CD4-positive, alpha-beta T cell treated with Interleukin-4 for 1 hour (primary cell): ENCODE measurements at regions not wholly inside any gene's neighbourhood (a gene's known extent, or its start where the extent isn't known, plus 50 kb on each side); places are given as distances from the start of the nearest gene placed in this dataset.
"Not testable (repeated sequence)": the region's sequence is repeated elsewhere in the genome, so short reads cannot be mapped to it uniquely, and the experiment has no call there.

Source experiments
- DNase-seq, 2 donors: peaks; one replicate each; pipeline ENCODE4 v3.0.0-alpha.2; 2020 to 2022

GRCh38 chr2:4762951-4763376 lies 929.2 kb upstream of the SOX11 start:
- DNase-seq: no peak

- no peak for DNase-seq
These were observed 926.2 kb upstream of the SOX11 start for GRCh38 chr2:4765787-4766530.

GRCh38 chr2:4775668-4776067 lies 916.5 kb upstream of the SOX11 start:
- DNase-seq: no peak

GRCh38 chr2:4780679-4781078 lies 911.5 kb upstream of the SOX11 start:
- DNase-seq: no peak

- no peak for DNase-seq
These were observed 909.5 kb upstream of the SOX11 start for GRCh38 chr2:4782647-4783046.

- no peak for DNase-seq
These were observed 900.7 kb upstream of the SOX11 start for GRCh38 chr2:4791488-4791887.

GRCh38 chr2:4792126-4792525 lies 900.1 kb upstream of the SOX11 start:
- DNase-seq: no peak

- DNase-seq: no peak
These were observed 888.8 kb upstream of the SOX11 start for GRCh38 chr2:4803396-4803795.

- not testable (repeated sequence) for DNase-seq
These were observed 878.0 kb upstream of the SOX11 start for GRCh38 chr2:4814137-4814536.

GRCh38 chr2:4827836-4828235 lies 864.3 kb upstream of the SOX11 start:
- no peak for DNase-seq

- DNase-seq: no peak
These were observed 863.4 kb upstream of the SOX11 start for GRCh38 chr2:4828682-4829374.

- DNase-seq: no peak
These were observed 860.4 kb upstream of the SOX11 start for GRCh38 chr2:4831751-4832150.

GRCh38 chr2:4832642-4833041 lies 859.5 kb upstream of the SOX11 start:
- DNase-seq: no peak

GRCh38 chr2:4838626-4839025 lies 853.6 kb upstream of the SOX11 start:
- no peak for DNase-seq

GRCh38 chr2:4840791-4841190 lies 851.4 kb upstream of the SOX11 start:
- no peak for DNase-seq

- DNase-seq: no peak
These were observed 847.3 kb upstream of the SOX11 start for GRCh38 chr2:4844881-4845280.

- no peak for DNase-seq
These were observed 830.2 kb upstream of the SOX11 start for GRCh38 chr2:4862031-4862430.

- no peak for DNase-seq
These were observed 826.0 kb upstream of the SOX11 start for GRCh38 chr2:4866198-4866597.

GRCh38 chr2:4868466-4868865 lies 823.7 kb upstream of the SOX11 start:
- no peak for DNase-seq

- DNase-seq: no peak
These were observed 823.0 kb upstream of the SOX11 start for GRCh38 chr2:4869154-4869553.

- DNase-seq: no peak
These were observed 818.8 kb upstream of the SOX11 start for GRCh38 chr2:4873364-4873763.

GRCh38 chr2:4873876-4874593 lies 818.1 kb upstream of the SOX11 start:
- no peak for DNase-seq

- DNase-seq: no peak
These were observed 809.8 kb upstream of the SOX11 start for GRCh38 chr2:4882421-4882820.

GRCh38 chr2:4882941-4883340 lies 809.2 kb upstream of the SOX11 start:
- no peak for DNase-seq
